GM23338 (cell line): ENCODE measurements at regions not wholly inside any gene's neighbourhood (a gene's known extent, or its start where the extent isn't known, plus 50 kb on each side); places are given as distances from the start of the nearest gene placed in this dataset.

Source experiments
- POLR2AphosphoS5 ChIP-seq: IDR thresholded peaks from 2 replicates; pipeline ENCODE4 v1.6.1; 2016; ENCODE audit warnings: antibody characterized with exemption, low read depth
- TF ChIP-seq, protein P1 (sequence below), 2 experiments: fragments of 200-600 bp in 1 of 2; sonication (generic) in 1 of 2; conservative IDR thresholded peaks; 2 replicates each; pipeline versions ENCODE4 v1.5.1 to v1.6.1; 2016 to 2017; ENCODE audit warnings: antibody characterized with exemption in 2 of 2, low read depth in 2 of 2, mild to moderate bottlenecking in 2 of 2, moderate library complexity in 1 of 2
- TF ChIP-seq, protein P2 (sequence below): IDR thresholded peaks from one replicate; pipeline ENCODE4 v1.6.1; 2018; ENCODE audit warnings: antibody characterized with exemption; ENCODE audit not compliant: unreplicated experiment

DNA sequence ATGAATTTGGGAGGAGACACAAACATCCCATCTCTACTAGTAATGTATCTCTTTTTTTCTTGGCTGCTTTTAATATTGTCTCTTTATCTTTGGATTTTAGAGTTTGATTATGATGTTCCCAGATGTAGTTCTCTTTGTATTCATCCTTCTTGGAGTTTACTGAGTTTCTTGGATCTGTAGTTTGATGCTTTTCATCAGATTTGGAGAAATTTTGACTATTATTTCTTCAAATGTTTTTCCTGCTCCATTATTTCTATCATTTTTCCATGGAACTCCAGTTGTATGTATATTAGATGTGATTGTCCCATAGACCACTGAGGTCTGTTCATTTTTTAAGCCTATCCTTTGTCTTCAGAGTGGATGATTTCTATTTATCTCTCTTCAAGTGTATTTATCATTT lies 90.7 kb upstream of the ARHGAP5 start:
- TF ChIP-seq, protein P1, sequence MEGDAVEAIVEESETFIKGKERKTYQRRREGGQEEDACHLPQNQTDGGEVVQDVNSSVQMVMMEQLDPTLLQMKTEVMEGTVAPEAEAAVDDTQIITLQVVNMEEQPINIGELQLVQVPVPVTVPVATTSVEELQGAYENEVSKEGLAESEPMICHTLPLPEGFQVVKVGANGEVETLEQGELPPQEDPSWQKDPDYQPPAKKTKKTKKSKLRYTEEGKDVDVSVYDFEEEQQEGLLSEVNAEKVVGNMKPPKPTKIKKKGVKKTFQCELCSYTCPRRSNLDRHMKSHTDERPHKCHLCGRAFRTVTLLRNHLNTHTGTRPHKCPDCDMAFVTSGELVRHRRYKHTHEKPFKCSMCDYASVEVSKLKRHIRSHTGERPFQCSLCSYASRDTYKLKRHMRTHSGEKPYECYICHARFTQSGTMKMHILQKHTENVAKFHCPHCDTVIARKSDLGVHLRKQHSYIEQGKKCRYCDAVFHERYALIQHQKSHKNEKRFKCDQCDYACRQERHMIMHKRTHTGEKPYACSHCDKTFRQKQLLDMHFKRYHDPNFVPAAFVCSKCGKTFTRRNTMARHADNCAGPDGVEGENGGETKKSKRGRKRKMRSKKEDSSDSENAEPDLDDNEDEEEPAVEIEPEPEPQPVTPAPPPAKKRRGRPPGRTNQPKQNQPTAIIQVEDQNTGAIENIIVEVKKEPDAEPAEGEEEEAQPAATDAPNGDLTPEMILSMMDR (conservative IDR thresholded peaks at IDR 0.05; ENCODE audit: low read depth in 2 of 2) = no peak
- TF ChIP-seq, protein P2, sequence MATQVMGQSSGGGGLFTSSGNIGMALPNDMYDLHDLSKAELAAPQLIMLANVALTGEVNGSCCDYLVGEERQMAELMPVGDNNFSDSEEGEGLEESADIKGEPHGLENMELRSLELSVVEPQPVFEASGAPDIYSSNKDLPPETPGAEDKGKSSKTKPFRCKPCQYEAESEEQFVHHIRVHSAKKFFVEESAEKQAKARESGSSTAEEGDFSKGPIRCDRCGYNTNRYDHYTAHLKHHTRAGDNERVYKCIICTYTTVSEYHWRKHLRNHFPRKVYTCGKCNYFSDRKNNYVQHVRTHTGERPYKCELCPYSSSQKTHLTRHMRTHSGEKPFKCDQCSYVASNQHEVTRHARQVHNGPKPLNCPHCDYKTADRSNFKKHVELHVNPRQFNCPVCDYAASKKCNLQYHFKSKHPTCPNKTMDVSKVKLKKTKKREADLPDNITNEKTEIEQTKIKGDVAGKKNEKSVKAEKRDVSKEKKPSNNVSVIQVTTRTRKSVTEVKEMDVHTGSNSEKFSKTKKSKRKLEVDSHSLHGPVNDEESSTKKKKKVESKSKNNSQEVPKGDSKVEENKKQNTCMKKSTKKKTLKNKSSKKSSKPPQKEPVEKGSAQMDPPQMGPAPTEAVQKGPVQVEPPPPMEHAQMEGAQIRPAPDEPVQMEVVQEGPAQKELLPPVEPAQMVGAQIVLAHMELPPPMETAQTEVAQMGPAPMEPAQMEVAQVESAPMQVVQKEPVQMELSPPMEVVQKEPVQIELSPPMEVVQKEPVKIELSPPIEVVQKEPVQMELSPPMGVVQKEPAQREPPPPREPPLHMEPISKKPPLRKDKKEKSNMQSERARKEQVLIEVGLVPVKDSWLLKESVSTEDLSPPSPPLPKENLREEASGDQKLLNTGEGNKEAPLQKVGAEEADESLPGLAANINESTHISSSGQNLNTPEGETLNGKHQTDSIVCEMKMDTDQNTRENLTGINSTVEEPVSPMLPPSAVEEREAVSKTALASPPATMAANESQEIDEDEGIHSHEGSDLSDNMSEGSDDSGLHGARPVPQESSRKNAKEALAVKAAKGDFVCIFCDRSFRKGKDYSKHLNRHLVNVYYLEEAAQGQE = no peak
- TF ChIP-seq POLR2AphosphoS5 = no peak
